H1 (cell line): ENCODE measurements at regions not wholly inside any gene's neighbourhood (a gene's known extent, or its start where the extent isn't known, plus 50 kb on each side); places are given as distances from the start of the nearest gene placed in this dataset.

ENCODE experiments used
- ASH2L ChIP-seq: fragments of 200-600, 300-600 bp; sonication (generic); IDR thresholded peaks from one replicate; pipeline ENCODE4 v1.7.1; 2017; ENCODE audit warnings: low read length
- ATF2 ChIP-seq: IDR thresholded peaks from 2 replicates; pipeline ENCODE4 v1.6.1; 2012; ENCODE audit warnings: low read length, inconsistent platforms
- ATF3 ChIP-seq: IDR thresholded peaks from 2 replicates; pipeline ENCODE4 v1.6.1; 2011; ENCODE audit warnings: low read depth, mild to moderate bottlenecking, low read length; ENCODE audit not compliant: insufficient read depth
- CBX8 ChIP-seq: fragments of 300-800, 300-1000 bp; sonication (generic); IDR thresholded peaks from 2 replicates; pipeline ENCODE4 v1.7.1; 2016; ENCODE audit warnings: low read depth, low read length, borderline replicate concordance
- CHD1 ChIP-seq: IDR thresholded peaks from 2 replicates; pipeline ENCODE4 v1.6.1; 2012; ENCODE audit warnings: low read depth, low read length, improper control_type of control experiment
- CHD2 ChIP-seq: IDR thresholded peaks from 2 replicates; pipeline ENCODE4 v1.6.1; 2012; ENCODE audit warnings: low read length, improper control_type of control experiment
- CREB1 ChIP-seq: IDR thresholded peaks from 2 replicates; pipeline ENCODE4 v1.6.1; 2012; ENCODE audit warnings: inconsistent platforms
- JUND ChIP-seq: IDR thresholded peaks from 2 replicates; pipeline ENCODE4 v1.6.1; 2011; ENCODE audit warnings: mild to moderate bottlenecking, improper control_type of control experiment, low read length
- KDM1A ChIP-seq: fragments of 200-600, 300-600 bp; sonication (generic); IDR thresholded peaks from 2 replicates; pipeline ENCODE4 v1.7.1; 2016; ENCODE audit warnings: mild to moderate bottlenecking, low read length, borderline replicate concordance
- KDM5A ChIP-seq: fragments of 200-600 bp; IDR thresholded peaks from 2 replicates; pipeline ENCODE4 v1.7.1; 2012; ENCODE audit warnings: mild to moderate bottlenecking, low read length, inconsistent platforms, mixed read lengths
- POLR2A ChIP-seq, 2 experiments: IDR thresholded peaks; 1 replicate in 1 of 2; 2 replicates in 1 of 2; pipeline ENCODE4 v1.6.1; 2011; ENCODE audit warnings: low read depth in 2 of 2, low read length in 2 of 2, mild to moderate bottlenecking in 2 of 2; ENCODE audit errors: control extremely low read depth in 1 of 2
- POU5F1 ChIP-seq: IDR thresholded peaks from 2 replicates; pipeline ENCODE4 v1.6.1; 2011; ENCODE audit warnings: low read depth, mild to moderate bottlenecking, low read length, moderate library complexity
- RBBP5 ChIP-seq: IDR thresholded peaks from 2 replicates; pipeline ENCODE4 v1.7.1; 2012; ENCODE audit warnings: low read depth, mild to moderate bottlenecking, inconsistent platforms, low read length, moderate library complexity, borderline replicate concordance
- RNF2 ChIP-seq: fragments of 200-900, 300-1000 bp; sonication (generic); IDR thresholded peaks from 2 replicates; pipeline ENCODE4 v1.7.1; 2016; ENCODE audit warnings: borderline replicate concordance, low read depth, mild to moderate bottlenecking, antibody characterized with exemption, low read length; ENCODE audit not compliant: poor library complexity, severe bottlenecking; ENCODE audit errors: missing control alignments
- SAP30 ChIP-seq: fragments of 300-600 bp; sonication (generic); IDR thresholded peaks from 2 replicates; pipeline ENCODE4 v1.7.1; 2012; ENCODE audit warnings: low read length, moderate library complexity, mild to moderate bottlenecking, inconsistent platforms; ENCODE audit not compliant: insufficient read depth, insufficient replicate concordance
- SIRT6 ChIP-seq: IDR thresholded peaks from one replicate; pipeline ENCODE4 v1.7.1; 2012; ENCODE audit warnings: low read length, inconsistent platforms
- SP1 ChIP-seq: IDR thresholded peaks from 2 replicates; pipeline ENCODE4 v1.6.1; 2011; ENCODE audit warnings: low read depth, low read length
- SP4 ChIP-seq: IDR thresholded peaks from 2 replicates; pipeline ENCODE4 v1.6.1; 2012; ENCODE audit warnings: low read length, inconsistent platforms
- SUZ12 ChIP-seq: fragments of 200-600 bp; sonication (generic); IDR thresholded peaks from 2 replicates; pipeline ENCODE4 v1.6.1; 2012; ENCODE audit warnings: mild to moderate bottlenecking, inconsistent platforms, low read length, moderate library complexity, mixed read lengths
- TAF7 ChIP-seq: optimal IDR thresholded peaks from 2 replicates; pipeline ENCODE3; 2011; ENCODE audit warnings: low read depth, mild to moderate bottlenecking, inconsistent platforms, low read length, moderate library complexity, borderline replicate concordance
- TEAD4 ChIP-seq: IDR thresholded peaks from 2 replicates; pipeline ENCODE4 v1.6.1; 2012; ENCODE audit warnings: low read depth, low read length, inconsistent platforms, mixed read lengths
- USF2 ChIP-seq: IDR thresholded peaks from 2 replicates; pipeline ENCODE4 v1.6.1; 2011; ENCODE audit warnings: low read length, improper control_type of control experiment

- TF ChIP-seq KDM1A (no peak), USF2 (0 out of 2 replicates have a peak, but pooled peaks have one; percentile 3), CBX8 (no peak), KDM5A (no peak), SP1 (peak; percentile 93), ATF2 (peak; percentile 85), SUZ12 (no peak), CREB1 (no peak), TAF7 (peak; percentile 98), CHD2 (no peak), RBBP5 (no peak), CHD1 (peak; percentile 82; the same call in 1 of the 2 replicates), ATF3 (no peak), RNF2 (no peak), JUND (no peak), SIRT6 (peak; percentile 79), POU5F1 (no peak), TEAD4 (no peak), SP4 (peak; percentile 59; the same call in 1 of the 2 replicates), SAP30 (no peak), POLR2A (IDR thresholded peaks at IDR 0.05; ENCODE audit: control extremely low read depth in 1 of 2, low read depth in 2 of 2, low read length in 2 of 2) (peak; percentile 86), ASH2L (no peak)
These were observed 130.3 kb upstream of the BTN3A2 start (continued) for GRCh38 chr6:26234421-26235301.
